HEK293T (cell line): ENCODE measurements at regions not wholly inside any gene's neighbourhood (a gene's known extent, or its start where the extent isn't known, plus 50 kb on each side); places are given as distances from the start of the nearest gene placed in this dataset.

Source experiments
- CTBP1 ChIP-seq: fragments of 450-650 bp; IDR thresholded peaks from 2 replicates; pipeline ENCODE4 v1.6.1; 2016; ENCODE audit warnings: borderline replicate concordance
- ELF4 ChIP-seq: fragments of 450-650 bp; IDR thresholded peaks from 2 replicates; pipeline ENCODE4 v1.6.1; 2017; ENCODE audit warnings: antibody characterized with exemption
- FOXM1 ChIP-seq: fragments of 450-650 bp; IDR thresholded peaks from 2 replicates; pipeline ENCODE4 v1.6.1; 2017; ENCODE audit warnings: mild to moderate bottlenecking, borderline replicate concordance
- PKNOX1 ChIP-seq: fragments of 450-650 bp; IDR thresholded peaks from 2 replicates; pipeline ENCODE4 v1.6.1; 2016
- SP1 ChIP-seq: fragments of 450-650 bp; IDR thresholded peaks from 2 replicates; pipeline ENCODE4 v1.6.1; 2017
- SUZ12 ChIP-seq: fragments of 450-650 bp; IDR thresholded peaks from 2 replicates; pipeline ENCODE4 v1.6.1; 2016; ENCODE audit warnings: mild to moderate bottlenecking
- TARDBP ChIP-seq: fragments of 450-650 bp; IDR thresholded peaks from 2 replicates; pipeline ENCODE4 v1.6.1; 2016

DNA sequence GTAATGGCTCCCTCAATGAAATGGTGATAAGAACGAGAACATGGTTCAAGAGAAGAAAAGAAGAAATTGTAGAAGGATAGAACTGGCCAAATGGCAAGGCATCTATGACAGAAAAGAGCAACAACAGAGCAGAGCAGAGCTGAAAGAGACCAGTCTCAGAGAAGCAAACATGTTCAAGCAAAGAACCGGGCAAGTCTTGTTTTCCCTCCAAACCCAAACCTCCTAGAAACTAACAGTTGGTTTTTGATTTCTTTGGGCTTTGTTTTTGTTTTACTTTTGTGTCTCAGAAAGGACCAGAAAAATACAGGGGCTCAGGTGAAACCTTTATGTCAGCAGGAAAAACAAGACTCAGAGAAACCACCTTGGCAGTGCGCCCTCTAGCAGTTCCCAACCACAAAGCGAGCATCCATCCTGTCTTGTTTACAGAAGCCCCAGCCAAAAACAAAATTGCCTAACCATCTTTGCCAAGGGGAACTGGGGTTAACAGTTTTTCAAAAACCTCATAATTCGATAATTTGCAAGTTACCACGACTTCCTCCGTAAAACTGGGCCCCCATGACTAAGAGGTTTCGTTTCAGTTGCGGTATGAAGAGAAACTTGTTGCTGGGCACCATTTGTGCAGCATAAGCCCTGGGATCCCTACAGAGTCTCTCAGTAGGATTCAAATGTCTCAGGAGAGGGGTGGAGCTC, 159.2 kb upstream of the SLC24A5 start:
- TF ChIP-seq FOXM1, result no peak
- no peak for TF ChIP-seq ELF4
- no peak for TF ChIP-seq SUZ12
- TF ChIP-seq TARDBP, result no peak
- no peak for TF ChIP-seq PKNOX1
- no peak for TF ChIP-seq SP1
- TF ChIP-seq CTBP1, result no peak
